GM19025 (cell line): ENCODE measurements at regions not wholly inside any gene's neighbourhood (a gene's known extent, or its start where the extent isn't known, plus 50 kb on each side); places are given as distances from the start of the nearest gene placed in this dataset.
"Not testable (repeated sequence)": the region's sequence is repeated elsewhere in the genome, so short reads cannot be mapped to it uniquely, and the experiment has no call there.

Experiments
- ATAC-seq: cut with Tn5 transposase; IDR thresholded peaks from one replicate; pipeline ENCODE4 v1.9.1; 2021; ENCODE audit warnings: mild to moderate bottlenecking, low read depth, moderate library complexity; ENCODE audit not compliant: unreplicated experiment

DNA sequence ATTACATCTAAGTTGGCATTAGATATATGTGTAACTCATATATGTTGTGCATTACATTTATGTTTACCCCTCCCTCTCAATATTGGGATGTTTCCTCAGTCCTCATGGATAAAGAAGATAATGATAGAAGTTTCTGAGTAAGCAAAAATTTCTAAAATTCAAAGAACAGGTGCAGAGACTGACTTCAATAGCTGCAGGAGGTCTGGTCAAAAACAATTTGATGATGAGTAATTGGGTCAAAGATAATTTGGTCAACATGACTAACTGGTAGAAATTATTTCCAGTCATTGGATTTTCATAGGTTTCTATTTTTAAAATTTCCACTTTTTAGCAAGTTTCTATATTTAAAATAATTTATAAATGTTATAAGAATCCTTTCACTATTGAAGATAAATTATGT, 1130.9 kb upstream of the SLC39A10 start:
- no peak for ATAC-seq

DNA sequence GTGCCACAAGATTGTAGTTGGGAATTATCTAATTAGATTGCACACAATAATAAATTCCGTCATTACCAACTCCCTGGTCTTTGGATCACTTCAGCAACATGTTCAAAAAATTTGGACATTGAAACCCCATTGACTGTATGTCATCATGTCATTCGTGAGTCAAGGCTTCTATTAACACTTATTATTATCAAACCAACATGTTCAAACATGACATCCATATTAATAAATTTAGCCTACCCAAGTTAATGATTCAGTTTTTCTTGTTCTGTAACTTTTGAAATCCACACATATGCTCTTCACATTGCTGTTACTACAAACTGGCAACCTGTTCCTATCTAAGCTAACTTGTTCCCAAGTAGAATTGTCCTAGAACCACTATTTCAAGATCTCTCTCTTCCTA, 1142.7 kb upstream of the SLC39A10 start:
- no peak for ATAC-seq

DNA sequence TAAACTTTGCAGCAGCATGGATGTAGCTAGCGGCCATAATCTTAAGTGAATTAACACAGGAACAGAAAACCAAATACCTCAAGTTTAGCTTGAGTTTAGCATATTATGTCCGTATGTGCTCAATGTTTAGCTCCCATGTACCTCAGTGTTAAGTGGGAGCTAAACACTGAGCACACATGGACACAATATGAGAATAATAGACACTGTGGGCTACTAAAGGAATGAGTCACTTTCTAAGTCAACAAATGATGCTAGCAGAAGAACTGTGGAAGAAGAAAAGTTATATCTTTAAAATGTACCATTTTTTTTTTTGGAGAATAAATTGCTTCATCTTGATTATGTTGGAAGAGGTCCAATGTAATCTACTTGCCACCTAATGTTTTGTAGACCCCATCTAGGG, 1146.0 kb upstream of the SLC39A10 start:
- ATAC-seq: not testable (repeated sequence)

DNA sequence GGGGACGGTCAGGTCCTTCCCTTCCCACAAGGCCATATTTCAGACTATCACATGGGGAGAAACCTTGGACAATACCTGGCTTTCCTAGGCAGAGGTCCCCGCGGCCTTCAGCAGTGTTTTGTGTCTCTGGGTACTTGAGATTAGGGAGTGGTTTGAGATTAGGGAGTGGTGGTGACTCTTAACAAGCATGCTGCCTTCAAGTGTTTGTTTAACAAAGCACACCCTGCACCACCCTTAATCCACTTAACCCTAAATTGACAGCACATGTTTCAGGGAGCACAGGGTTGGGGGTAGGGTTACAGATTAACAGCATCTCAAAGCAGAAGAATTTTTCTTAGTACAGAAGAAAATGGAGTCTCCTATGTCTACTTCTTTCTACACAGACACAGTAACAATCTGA, 1152.2 kb upstream of the SLC39A10 start:
- not testable (repeated sequence) for ATAC-seq

DNA sequence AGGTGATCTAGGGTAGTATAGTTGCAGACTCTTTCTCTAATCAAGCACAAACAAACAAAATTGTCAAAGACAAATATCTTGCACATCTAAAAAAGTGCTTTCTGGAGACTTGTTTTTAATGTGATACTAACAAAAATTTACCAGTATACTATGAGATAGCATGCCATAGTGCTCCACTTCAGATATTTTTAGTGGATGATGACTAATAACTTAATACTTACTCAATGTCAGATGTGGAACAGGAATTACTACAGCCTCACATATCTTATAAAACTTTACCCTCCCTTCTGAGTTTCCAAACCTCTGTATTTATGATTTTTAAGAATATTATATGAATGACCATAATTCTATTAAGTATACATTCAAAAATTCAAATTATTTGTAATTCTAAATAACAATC, 1162.0 kb upstream of the SLC39A10 start:
- ATAC-seq: no peak

DNA sequence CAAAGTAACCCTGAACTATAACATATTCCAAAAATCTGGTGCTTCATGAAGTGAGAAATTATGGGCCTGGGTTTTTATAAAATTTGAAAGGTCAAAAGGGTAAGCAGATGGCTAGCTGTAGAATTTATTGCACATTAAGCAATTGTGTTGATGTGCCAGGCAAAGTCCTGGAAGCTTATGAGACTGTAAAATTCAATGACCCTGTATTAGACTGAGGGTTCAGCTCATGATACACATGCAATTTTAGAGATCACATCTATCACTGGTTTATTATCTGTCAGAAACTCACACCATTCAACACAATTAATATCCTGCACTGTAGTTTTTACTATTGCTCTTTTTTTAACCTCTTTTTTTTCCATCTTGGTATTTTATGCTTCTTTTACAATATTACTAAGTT, 1162.6 kb upstream of the SLC39A10 start:
- no peak for ATAC-seq

DNA sequence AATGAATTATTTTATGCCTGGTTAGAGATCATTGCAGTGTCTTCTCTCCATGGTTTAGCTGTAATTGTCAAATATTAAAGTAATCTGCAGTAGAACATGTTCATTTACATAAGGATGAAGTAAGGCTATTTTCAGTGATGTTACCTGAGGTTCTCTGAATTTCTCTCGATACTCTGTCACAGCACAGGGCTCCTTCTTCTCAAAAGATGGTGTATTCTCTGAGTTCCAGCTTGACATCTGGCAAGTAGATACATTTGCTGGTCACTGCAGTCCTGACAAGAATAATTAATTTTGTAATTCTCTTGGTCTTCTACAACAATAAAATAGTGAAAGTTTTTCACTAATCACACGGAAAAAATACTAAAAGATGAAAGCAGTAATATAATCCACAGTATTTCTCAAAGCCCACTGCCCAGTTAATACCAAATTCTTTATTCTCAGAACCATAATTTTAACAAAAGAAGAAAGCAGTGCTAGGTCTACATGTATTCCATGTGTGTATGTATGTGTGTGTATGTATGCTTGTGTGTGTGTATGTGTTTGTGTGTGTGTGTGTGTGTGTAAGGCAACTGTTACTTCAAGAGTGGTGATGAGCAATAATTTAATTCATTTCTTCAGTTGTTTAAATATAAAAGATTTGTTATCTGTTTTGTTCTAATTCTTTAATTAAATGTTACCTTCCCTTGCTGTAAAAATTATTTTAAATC, 1165.5 kb upstream of the SLC39A10 start:
- no peak for ATAC-seq

DNA sequence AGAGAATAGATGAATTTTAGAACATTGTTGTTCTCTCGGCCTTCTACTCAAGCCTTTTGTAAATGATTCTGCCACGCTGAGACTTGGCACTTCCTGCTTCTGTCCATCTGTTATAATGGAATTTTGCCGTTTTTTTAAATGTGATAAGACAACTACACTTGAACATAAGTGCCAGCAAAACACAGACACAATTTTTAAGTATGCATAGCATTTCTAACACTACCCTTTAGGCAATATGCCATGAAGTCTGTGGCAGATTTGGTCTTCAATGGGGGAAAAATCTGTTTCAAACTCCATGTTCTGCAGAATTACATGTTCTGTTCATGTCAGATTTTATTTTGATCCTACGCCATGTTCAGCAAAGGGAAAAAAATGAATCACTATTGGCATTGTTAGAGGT, 1170.7 kb upstream of the SLC39A10 start:
- no peak for ATAC-seq

DNA sequence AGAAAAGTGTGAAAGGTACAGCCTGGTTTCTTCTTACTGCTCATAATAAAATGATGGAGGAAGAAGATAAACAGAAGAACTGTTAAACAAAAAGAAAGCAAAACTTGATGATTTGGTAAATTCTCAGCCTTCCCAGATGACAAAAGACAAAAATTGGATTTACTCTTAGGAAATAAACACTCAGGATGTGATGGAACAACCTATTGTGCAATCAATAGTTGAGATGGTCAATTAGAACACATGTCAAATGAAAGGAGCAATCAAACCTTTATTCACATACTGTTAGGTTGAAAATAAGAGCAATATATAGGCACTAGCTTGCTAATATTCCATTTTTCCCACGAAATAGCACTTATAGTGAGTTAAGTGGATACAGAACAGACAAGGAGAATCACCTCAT, 1174.0 kb upstream of the SLC39A10 start:
- ATAC-seq: no peak

DNA sequence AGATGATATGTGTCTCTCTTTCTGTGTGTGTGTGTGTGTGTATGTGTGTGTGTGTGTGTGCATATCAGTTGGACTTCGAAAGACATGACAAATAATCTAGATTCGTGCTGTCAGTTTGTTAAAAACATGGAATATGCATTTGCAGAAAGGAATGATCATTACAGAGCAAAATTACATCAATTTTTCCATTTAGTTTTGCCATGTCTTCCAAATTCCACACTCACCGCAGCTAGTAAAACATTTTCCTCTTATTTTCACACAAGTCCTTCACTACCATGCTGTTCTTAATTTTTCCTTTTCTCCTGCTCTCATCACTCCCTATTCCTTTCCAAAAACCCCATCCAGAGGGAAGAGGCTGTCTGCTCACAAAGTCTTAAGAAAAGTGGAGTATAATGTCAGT, 1191.4 kb upstream of the SLC39A10 start:
- no peak for ATAC-seq

DNA sequence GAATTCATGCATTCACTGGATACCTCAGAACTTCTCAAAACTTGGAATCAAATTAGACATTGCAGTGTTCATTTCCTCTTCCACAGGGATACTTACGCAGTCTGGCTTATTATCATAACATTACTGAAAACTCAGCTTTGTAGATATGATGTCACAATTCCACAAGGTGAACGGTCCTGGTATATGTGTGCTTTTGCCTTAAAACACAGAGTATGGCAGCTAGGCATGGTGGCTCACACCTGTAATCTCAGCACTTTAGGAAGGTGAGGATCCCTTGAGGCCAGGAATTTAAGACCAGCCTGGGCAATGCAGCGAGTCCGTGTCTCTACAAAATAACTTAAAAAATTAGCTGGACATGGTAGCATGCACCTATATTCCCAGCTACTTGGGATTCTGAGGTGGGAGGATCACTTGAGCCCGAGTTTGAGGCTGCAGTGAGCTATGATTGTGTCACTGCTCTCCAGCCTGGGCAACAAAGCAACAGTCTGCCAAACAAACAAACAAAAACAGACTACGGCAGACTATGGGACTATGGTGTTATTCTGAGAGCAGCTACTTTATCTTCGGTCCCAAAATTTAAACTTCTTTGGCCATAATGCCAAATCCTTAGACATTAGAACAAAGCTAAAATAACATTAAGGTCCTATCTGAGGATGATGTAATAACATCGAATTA, 1191.9 kb upstream of the SLC39A10 start:
- ATAC-seq: no peak

DNA sequence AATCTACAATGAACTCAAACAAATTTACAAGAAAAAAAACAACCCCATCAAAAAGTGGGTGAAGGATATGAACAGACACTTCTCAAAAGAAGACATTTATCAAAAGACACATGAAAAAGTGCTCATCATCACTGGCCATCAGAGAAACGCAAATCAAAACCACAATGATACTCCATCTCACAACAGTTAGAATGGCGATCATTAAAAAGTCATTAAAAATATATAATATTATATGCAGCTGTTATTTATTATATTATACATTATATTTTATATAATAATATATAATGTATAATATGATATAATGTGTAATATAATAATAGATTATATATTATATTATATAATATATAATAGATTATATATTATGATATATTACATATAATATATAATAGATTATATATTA, 1194.1 kb upstream of the SLC39A10 start:
- not testable (repeated sequence) for ATAC-seq

DNA sequence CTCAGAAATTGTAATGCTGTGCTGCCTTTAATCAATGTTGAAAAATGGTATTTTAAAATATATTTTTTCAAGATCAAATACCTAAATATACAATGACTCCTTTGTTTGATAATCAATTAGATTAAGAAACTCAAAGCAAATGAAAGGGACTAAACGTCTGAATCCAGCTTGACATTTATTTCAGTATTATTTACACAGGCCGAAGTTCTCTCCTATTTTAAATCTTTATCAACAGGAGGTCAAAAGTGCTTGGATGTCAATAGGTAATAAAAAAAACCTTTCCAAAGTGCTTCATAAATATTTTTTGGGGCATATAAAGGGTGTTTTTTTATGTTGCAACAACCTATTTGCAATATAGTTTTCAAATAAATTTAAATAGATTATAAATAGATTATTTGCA, 1201.7 kb upstream of the SLC39A10 start:
- no peak for ATAC-seq

DNA sequence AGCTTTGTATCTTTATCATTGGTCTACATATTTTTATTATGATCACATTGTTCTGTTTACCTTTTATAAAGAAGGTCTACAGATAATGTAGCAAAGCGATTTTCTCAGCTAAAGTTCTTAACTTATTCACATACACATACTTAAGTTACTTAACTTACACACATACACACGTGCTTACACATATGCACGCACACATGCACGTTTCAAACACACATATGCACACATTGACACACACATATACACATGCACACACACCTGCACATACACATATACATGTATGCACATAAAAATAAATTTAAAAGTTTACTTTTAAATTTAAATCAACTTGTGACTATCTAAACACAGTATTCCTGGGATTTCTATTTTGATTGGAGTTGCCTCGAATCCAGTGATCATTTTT, 1204.5 kb upstream of the SLC39A10 start:
- ATAC-seq: no peak

DNA sequence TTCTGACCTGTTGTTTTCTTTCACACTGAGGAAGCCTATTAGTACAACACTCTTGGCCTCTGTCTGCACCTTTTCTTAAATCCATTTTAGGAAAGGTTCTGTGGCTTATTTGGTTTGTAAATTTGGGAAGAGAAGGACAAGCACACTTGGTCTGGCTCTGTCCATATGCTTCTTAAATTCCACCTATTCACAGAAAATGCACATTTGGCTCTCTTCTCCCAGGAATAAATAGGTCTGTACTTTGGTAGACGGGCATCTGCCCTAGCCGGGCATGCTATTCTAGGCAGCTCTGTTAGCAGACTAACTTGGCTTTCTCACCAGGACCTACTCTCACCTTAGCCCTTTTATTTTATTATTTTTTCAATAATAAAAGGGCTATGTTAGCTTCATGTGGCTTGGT, 1211.8 kb upstream of the SLC39A10 start:
- ATAC-seq: no peak

DNA sequence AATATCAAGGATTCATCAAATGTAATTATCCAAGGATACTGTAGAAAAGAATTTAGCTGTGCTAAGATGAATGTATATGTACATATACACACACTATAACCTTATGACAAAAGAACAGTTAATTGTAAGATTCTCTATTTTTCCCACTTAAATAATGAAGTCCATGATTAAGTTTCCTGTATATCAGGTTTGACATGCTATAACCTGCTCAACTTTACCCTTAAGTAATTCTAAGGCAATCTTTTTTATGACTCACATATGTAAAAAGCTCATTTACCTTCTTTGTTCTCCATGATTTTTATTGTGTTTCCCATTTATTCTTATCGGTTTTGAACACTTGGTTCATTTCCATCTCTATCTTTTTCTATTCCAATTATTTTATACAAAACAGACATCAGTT, 1213.1 kb upstream of the SLC39A10 start:
- ATAC-seq: no peak

DNA sequence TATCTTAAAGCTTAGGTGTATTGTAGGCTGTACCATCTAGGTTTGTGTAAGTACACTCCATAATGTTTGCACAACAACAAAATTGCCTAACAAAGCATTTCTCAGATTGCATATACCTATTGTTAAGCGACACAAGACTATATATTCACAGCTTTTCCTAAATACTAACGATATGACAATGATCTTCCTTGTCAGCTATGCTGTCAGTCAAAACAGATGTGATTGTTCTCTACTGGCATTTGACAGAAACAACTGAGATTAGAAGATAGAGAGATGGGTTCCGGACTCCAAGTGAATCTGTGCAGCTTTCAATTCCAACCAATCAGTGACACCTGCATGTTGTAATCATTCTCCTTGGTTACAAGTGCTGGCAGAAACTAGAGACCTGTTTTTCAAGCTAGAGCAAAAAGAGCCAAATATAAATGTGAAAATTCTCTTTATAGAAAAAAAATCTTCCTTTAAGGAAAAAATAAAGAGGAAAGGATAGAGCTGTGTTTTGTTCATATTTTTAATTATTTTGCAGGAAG, 1232.3 kb upstream of the SLC39A10 start:
- no peak for ATAC-seq

DNA sequence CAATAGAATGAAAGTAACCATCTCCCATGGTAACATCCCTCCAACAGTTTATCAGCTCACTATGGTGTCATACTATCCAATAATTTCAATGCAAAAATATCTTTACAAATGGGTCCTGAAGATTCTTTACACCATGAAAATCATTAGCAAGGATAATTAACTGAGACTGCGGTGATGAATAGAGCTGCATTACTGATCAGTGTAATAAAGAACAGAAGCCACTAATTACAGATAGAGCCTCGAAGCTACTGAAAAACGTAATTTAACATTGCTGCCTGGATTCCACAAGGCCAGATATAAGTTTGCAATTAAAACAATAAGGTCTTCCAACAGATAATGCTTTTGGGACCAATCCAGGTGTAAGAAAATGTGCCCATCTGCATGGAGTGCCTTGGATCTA, 1245.8 kb upstream of the SLC39A10 start:
- ATAC-seq: no peak

DNA sequence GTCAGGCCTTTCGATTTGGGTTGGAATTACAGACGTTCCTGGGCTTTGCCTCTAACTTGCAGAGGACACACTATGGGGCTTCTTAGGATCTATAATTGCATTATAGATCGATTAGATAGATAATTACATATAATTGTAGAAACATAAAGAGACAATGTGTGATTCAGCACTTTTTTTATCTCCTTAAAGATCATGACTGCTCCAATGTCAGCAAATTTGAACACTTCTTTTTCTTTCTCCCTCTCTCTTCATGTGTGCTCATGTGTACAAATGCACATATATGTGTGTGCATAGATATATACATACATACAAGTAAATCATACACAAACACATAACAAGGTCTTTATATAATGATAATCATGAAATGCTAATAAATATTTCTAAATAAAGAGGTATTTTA, 1261.2 kb upstream of the SLC39A10 start:
- ATAC-seq: no peak

DNA sequence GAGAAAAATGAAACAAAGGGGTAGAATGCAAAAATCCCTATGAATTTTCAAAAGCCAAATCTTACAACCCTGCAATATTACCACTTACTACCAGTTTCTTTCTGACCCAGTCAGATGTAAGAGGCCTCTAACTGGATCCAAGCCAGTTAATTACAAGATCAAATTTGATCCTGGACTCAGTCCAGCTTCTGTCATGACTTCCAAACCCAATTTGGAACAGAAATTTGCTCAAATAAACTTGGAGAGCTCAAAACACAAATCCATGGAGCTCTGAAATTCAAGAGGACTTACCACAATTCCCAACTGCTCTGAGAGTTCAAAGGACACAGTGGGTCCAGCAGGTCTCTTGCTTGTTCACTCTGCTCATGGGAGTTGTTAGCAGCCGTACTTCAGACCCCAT, 1271.7 kb upstream of the SLC39A10 start:
- ATAC-seq: no peak

DNA sequence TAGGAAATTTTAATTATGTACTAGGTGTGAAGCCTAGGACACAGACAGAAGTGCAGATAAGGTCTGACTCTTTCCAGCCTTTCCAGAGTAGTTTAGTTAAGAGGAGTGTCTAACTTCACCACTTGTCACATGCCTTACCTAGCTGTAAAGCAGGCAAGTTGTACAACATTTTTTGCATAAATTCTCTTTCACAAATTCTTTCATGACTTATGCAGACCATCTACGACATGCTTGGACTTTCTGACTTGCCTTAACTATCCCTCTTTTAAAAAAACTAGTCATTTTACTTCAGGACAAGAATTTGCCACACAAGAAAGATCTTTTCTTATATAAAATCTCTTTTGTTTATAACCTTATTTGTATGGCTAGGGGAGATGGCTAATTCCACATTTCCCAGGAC, 1273.6 kb upstream of the SLC39A10 start:
- no peak for ATAC-seq

DNA sequence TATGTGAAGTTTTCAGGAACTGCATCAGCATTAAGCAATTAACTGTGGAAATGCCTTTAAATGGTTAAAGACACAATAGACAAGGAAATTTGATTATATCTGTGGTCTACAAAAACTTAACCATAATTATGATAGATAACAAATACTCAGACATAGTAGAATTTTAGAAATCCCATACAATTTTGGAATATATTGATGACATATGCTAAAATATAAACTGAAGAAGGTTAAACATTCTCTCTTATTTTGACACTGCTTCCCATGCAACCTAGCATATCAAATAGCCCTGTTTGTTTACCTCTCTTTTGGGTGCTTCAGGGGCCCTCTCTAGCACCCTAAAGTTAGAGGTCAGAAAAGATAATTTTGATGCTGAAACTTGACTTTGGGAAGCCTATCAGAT, 1274.8 kb upstream of the SLC39A10 start:
- no peak for ATAC-seq
